Smooth muscle cell (in vitro differentiated cells): ENCODE measurements at regions not wholly inside any gene's neighbourhood (a gene's known extent, or its start where the extent isn't known, plus 50 kb on each side); places are given as distances from the start of the nearest gene placed in this dataset.

Experiments used
- DNase-seq: peaks from one replicate; lab custom pipeline; 2025; ENCODE audit not compliant: unreplicated experiment; lab: John Stamatoyannopoulos, UW
- H2AFZ ChIP-seq: fragments of 200-600 bp; sonication (generic); 2 replicates; pipeline ENCODE4 v1.6.0; 2016; ENCODE audit warnings: antibody characterized with exemption, low read depth, mild to moderate bottlenecking
- H3F3A ChIP-seq: fragments of 200-600 bp; sonication (generic); 2 replicates; pipeline ENCODE4 v1.6.0; 2017; ENCODE audit warnings: antibody characterized with exemption, low read depth
- H3K27ac ChIP-seq: fragments of 200-600 bp; sonication (generic); 2 replicates; pipeline ENCODE4 v1.5.1; 2016; ENCODE audit warnings: low read depth, mild to moderate bottlenecking
- H3K27me3 ChIP-seq: fragments of 200-600 bp; sonication (generic); 2 replicates; pipeline ENCODE4 v1.6.1; 2016; ENCODE audit warnings: low read depth, mild to moderate bottlenecking
- H3K36me3 ChIP-seq: fragments of 200-600 bp; sonication (generic); 2 replicates; pipeline ENCODE4 v1.5.1; 2016; ENCODE audit warnings: low read depth
- H3K4me1 ChIP-seq: fragments of 200-600 bp; sonication (generic); 2 replicates; pipeline ENCODE4 v1.5.1; 2016; ENCODE audit warnings: low read depth
- H3K4me2 ChIP-seq: fragments of 200-600 bp; sonication (generic); 2 replicates; pipeline ENCODE4 v1.6.0; 2016; ENCODE audit warnings: mild to moderate bottlenecking
- H3K4me3 ChIP-seq: fragments of 200-600 bp; sonication (generic); 2 replicates; pipeline ENCODE4 v1.5.1; 2016; ENCODE audit warnings: mild to moderate bottlenecking
- H3K79me2 ChIP-seq: fragments of 200-600 bp; sonication (generic); 2 replicates; pipeline ENCODE4 v1.6.0; 2016; ENCODE audit warnings: low read depth, mild to moderate bottlenecking
- H3K9ac ChIP-seq: fragments of 200-600 bp; sonication (generic); 2 replicates; pipeline ENCODE4 v1.6.0; 2016; ENCODE audit warnings: low read depth
- H3K9me3 ChIP-seq: fragments of 200-600 bp; sonication (generic); replicated peaks from 2 replicates; pipeline ENCODE4 v1.5.1; 2016; ENCODE audit warnings: low read depth
- H4K20me1 ChIP-seq: fragments of 200-600 bp; sonication (generic); 2 replicates; pipeline ENCODE4 v1.6.0; 2016; ENCODE audit warnings: low read depth
- CTCF ChIP-seq: fragments of 200-600 bp; sonication (generic); IDR thresholded peaks from 2 replicates; pipeline ENCODE4 v1.5.1; 2017; ENCODE audit warnings: borderline replicate concordance, mild to moderate bottlenecking, antibody characterized with exemption; ENCODE audit not compliant: insufficient read depth, poor library complexity, severe bottlenecking
- WGBS: methylation state at CpG from one replicate; pipeline ENCODE4 v1.1.7; 2016; ENCODE audit warnings: low lambda C conversion rate; 5-methylcytosine and 5-hydroxymethylcytosine counted together

DNA sequence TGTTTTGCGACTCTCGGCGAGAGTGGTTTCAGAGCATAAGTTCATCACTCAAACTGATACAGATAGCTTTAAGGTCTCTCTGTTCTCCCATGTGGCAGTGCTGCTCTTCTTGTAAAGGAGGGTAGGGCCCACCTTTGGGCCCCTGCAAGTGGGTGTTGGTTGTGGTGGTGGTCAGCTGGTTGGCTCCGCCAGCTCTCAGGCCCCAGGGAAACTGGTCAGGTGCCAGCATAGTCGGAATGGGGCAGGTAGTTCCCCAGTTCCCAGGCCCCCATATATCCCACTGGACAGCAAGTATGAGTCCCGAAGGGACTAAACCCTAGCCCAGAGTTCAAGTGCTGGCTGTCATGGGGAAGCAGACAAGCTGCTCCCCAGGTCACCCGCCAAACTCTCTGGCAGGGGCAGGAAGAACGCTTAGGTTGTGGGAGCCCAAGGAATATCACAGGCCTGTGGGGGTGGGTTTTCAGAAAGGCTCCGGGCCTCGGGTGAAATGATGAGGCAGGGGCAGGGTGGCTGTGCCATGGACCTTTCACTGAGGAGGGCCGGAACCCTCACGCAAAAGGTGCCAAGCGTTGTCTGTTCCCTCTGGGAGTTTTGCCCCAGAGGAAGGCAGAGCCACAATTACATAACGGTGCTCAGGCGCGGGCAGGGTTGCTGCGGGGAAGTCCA, 185.1 kb downstream of the EFHB start:
- no peak for DNase-seq
- no peak for TF ChIP-seq CTCF
- whole genome bisulfite sequencing = 94% methylated on average over 17 of the region's 17 CpGs

GRCh38 chr3:19744047-19744446, 190.0 kb downstream of the EFHB start:
- DNase-seq = no peak
- H3K27ac ChIP-seq = no peak overlapping the region
- no peak for TF ChIP-seq CTCF
- no peaks in the 10 kb centered on the region for H3K36me3 ChIP-seq
- H3K9ac ChIP-seq = no peak overlapping the region
- no peaks in the 10 kb centered on the region for H3K79me2 ChIP-seq
- no peak overlapping the region for H3K4me2 ChIP-seq
- H3K4me1 ChIP-seq = no peaks in the 10 kb centered on the region
- H3K27me3 ChIP-seq = no peaks in the 10 kb centered on the region
- no peaks in the 10 kb centered on the region for H4K20me1 ChIP-seq
- no peaks in the 10 kb centered on the region for H3K9me3 ChIP-seq
- H3F3A ChIP-seq = peaks cover 5% of the 10 kb centered on the region
- no peak overlapping the region for H3K4me3 ChIP-seq
- WGBS = 93% methylated on average over 3 of the region's 3 CpGs
- no peak overlapping the region for H2AFZ ChIP-seq

More for the DNA sequence above, 185.1 kb downstream of the EFHB start:
- no peak overlapping the region for H3K27ac ChIP-seq
- no peaks in the 10 kb centered on the region for H3K36me3 ChIP-seq
- H3K4me1 ChIP-seq = no peaks in the 10 kb centered on the region
- H3K27me3 ChIP-seq = no peaks in the 10 kb centered on the region
- H3K9me3 ChIP-seq = no peaks in the 10 kb centered on the region
- no peaks in the 10 kb centered on the region for H3F3A ChIP-seq
- H3K9ac ChIP-seq = no peak overlapping the region
- H3K4me3 ChIP-seq = no peak overlapping the region
- no peaks in the 10 kb centered on the region for H3K79me2 ChIP-seq
- no peak overlapping the region for H3K4me2 ChIP-seq
- H2AFZ ChIP-seq = no peak overlapping the region
- H4K20me1 ChIP-seq = no peaks in the 10 kb centered on the region

DNA sequence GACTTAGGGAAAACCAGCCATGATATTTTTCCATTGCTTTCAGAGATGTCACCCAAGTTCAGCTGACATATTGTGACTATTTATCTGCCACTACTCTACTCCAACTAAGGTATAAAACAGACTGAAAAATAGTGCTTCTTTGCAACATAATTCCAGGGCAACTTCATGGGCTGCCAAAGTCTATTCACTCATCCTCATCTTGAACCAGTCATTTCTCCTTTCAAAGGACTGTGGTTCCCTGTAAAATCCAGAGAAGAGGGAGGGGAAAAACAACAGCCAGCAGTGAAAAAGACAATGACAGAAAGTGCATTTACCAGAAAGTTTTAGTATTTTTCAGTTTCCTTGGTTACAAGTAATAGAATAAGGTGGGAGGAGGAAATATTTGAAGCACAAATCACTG, 191.1 kb downstream of the EFHB start:
- H3K4me1 ChIP-seq = no peaks in the 10 kb centered on the region
- no peak overlapping the region for H2AFZ ChIP-seq
- H3K79me2 ChIP-seq = no peaks in the 10 kb centered on the region
- peaks cover 11% of the 10 kb centered on the region for H3F3A ChIP-seq
- H3K4me3 ChIP-seq = no peak overlapping the region
- no peaks in the 10 kb centered on the region for H3K36me3 ChIP-seq
- H4K20me1 ChIP-seq = no peaks in the 10 kb centered on the region
- no peak overlapping the region for H3K9ac ChIP-seq
- no peaks in the 10 kb centered on the region for H3K9me3 ChIP-seq
- no peak overlapping the region for H3K4me2 ChIP-seq
- DNase-seq = no peak
- TF ChIP-seq CTCF = no peak
- H3K27me3 ChIP-seq = no peaks in the 10 kb centered on the region
- no peak overlapping the region for H3K27ac ChIP-seq

GRCh38 chr3:19739504-19739903, 194.5 kb downstream of the EFHB start:
- Histone ChIP-seq H3K4me3 (no peak overlapping the region), H3K9me3 (no peaks in the 10 kb centered on the region), H4K20me1 (no peaks in the 10 kb centered on the region), H3K36me3 (no peaks in the 10 kb centered on the region), H3K79me2 (no peaks in the 10 kb centered on the region), H3F3A (peaks cover 11% of the 10 kb centered on the region), H3K27ac (peak overlapping the region; percentile 40), H3K27me3 (no peaks in the 10 kb centered on the region), H3K9ac (no peak overlapping the region), H3K4me2 (peak overlapping the region; percentile 18), H2AFZ (peak overlapping the region; percentile 56), H3K4me1 (no peaks in the 10 kb centered on the region)
- WGBS = 44% methylated on average over 3 of the region's 3 CpGs
- TF ChIP-seq CTCF = no peak
- no peak for DNase-seq
